Adrenal gland (tissue), 9 donors: ENCODE measurements at regions not wholly inside any gene's neighbourhood (a gene's known extent, or its start where the extent isn't known, plus 50 kb on each side); places are given as distances from the start of the nearest gene placed in this dataset.

Source experiments
- DNase-seq, 7 donors: peaks; one replicate each; pipeline ENCODE4 v3.0.0-alpha.2; 2019 to 2020
- H3K27ac ChIP-seq, 5 donors: fragments of 200-600 bp; sonication (generic) in 4 of 5; 1 replicate in 3 of 5; 2 replicates in 2 of 5; pipeline versions ENCODE4 v1.5.1 to v1.8.0; 2016 to 2020; ENCODE audit warnings: mild to moderate bottlenecking in 1 of 5
- H3K27me3 ChIP-seq: fragments of 200-600 bp; 2 replicates; pipeline ENCODE4 v1.8.0; 2021
- H3K36me3 ChIP-seq, 2 donors: fragments of 200-600 bp; replicated peaks in 1 of 2; 1 replicate in 1 of 2; 2 replicates in 1 of 2; pipeline versions ENCODE4 v1.5.1 to v1.8.0; 2018 to 2022
- H3K4me1 ChIP-seq, 2 donors: fragments of 200-600 bp; replicated peaks in 1 of 2; 1 replicate in 1 of 2; 2 replicates in 1 of 2; pipeline versions ENCODE4 v1.5.1 to v1.8.0; 2018 to 2021
- H3K4me3 ChIP-seq, 4 donors: fragments of 200-600 bp; sonication (generic) in 3 of 4; one replicate each; pipeline ENCODE4 v1.5.1; 2016 to 2018
- H3K9me3 ChIP-seq, 3 donors: fragments of 200-600 bp; sonication (generic) in 1 of 3; replicated peaks in 1 of 3; 1 replicate in 2 of 3; 2 replicates in 1 of 3; pipeline versions ENCODE4 v1.5.1 to v1.8.0; 2016 to 2021
- POLR2A ChIP-seq, 2 donors: fragments of 450-650 bp; IDR thresholded peaks; one replicate each; pipeline ENCODE4 v1.6.1; 2017; ENCODE audit warnings: antibody characterized with exemption in 2 of 2, mild to moderate bottlenecking in 2 of 2, moderate library complexity in 1 of 2
- WGBS, 4 donors: extraction: QIAGEN DNeasy Blood & Tissue Kit in 2 of 4; methylation state at CpG; one replicate each; pipeline versions ENCODE4 v1.1.5 to v1.1.7; 2013 to 2017; 5-methylcytosine and 5-hydroxymethylcytosine counted together
- intact Hi-C, 2 donors: fragments of 100-400 bp; cut with DNase I; formaldehyde crosslinking; loops; one replicate each; pipeline versions ENCODE4 v1.14.1 to v1.15.0; 2022 to 2023
- TF ChIP-seq, protein P1 (sequence below), 6 experiments: fragments of 450-650 bp in 4 of 6; fragments of 200-600 bp in 2 of 6; sonication (generic) in 1 of 6; IDR thresholded peaks; 1 replicate in 5 of 6; 2 replicates in 1 of 6; pipeline versions ENCODE4 v1.5.1 to v1.8.0; 2016 to 2021; ENCODE audit warnings: antibody characterized with exemption in 6 of 6, mild to moderate bottlenecking in 2 of 6, moderate library complexity in 1 of 6
- donor health status: healthy with polysubstance abuse.
- donor health status: Bipolar disorder and iron deficiency.
- donor health status: DM: yes; HTN: yes; CAD: no.
- donor health status: DM: no; HTN: no; CAD: no.
- donor health status: DM: no; HTN: no; CAD: no.

DNA sequence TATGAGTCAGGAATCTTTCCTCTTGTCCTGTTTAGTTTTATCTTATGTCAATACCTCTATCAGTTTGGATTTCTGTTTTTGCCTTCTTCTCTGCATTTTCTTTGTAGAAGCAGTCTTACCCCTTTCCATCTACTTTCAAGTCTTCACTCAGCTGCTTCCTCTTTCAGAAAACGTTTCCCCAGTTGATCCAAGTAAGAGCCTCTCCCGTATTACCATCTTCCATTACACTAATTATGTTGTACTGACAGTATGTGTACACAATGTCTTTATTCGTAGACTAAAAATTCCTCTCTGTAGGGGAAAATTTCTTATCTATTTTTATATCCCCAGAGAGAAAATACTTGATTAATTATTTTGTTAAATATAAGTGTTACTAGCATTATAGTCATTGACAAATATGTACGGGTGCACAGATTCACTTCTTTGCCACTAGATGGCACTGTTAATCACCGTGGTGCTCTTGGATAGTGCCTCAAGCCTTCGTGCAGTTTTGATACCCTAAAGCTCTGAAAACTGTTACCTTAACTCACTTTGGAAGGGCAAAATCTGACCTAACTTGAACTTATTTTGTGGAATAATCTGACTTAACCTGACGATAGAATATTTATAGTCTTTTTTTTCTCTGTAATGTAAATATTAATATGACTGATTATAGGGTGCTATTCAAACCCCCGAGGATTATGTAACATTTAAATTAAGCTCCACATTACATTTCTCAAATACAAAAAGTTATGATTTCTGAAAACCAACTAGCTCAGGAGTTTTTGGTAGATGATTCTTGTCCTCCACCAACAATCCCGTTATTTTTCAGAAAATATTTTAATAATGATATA is 74.2 kb upstream of the POU1F1 start:
- H3K27me3 ChIP-seq = peaks cover 3% of the 10 kb centered on the region
- no peaks in the 10 kb centered on the region for H3K9me3 ChIP-seq
- intact Hi-C loops = loop anchor here in 1 of 2 donors (5.0 to 10.0 kb wide), 2 partner anchors 154 to 652 kb away; no protein-coding TSS in a partner anchor
- H3K27ac ChIP-seq = no peak overlapping the region
- no peaks in the 10 kb centered on the region for H3K4me1 ChIP-seq
- 17 to 19% (median 18%) methylated on average over 9 of the region's 9 CpGs for WGBS, 4 donors
- H3K36me3 ChIP-seq = no peaks in the 10 kb centered on the region
- TF ChIP-seq, protein P1, sequence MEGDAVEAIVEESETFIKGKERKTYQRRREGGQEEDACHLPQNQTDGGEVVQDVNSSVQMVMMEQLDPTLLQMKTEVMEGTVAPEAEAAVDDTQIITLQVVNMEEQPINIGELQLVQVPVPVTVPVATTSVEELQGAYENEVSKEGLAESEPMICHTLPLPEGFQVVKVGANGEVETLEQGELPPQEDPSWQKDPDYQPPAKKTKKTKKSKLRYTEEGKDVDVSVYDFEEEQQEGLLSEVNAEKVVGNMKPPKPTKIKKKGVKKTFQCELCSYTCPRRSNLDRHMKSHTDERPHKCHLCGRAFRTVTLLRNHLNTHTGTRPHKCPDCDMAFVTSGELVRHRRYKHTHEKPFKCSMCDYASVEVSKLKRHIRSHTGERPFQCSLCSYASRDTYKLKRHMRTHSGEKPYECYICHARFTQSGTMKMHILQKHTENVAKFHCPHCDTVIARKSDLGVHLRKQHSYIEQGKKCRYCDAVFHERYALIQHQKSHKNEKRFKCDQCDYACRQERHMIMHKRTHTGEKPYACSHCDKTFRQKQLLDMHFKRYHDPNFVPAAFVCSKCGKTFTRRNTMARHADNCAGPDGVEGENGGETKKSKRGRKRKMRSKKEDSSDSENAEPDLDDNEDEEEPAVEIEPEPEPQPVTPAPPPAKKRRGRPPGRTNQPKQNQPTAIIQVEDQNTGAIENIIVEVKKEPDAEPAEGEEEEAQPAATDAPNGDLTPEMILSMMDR (IDR thresholded peaks at IDR 0.05) = peak; percentile 50 to 94 (median 69)
- TF ChIP-seq POLR2A (IDR thresholded peaks at IDR 0.05) = no peak
- DNase-seq = peak in 3 of 7 donors; percentile 9 to 31 (median 21)
- H3K4me3 ChIP-seq = no peak overlapping the region

DNA sequence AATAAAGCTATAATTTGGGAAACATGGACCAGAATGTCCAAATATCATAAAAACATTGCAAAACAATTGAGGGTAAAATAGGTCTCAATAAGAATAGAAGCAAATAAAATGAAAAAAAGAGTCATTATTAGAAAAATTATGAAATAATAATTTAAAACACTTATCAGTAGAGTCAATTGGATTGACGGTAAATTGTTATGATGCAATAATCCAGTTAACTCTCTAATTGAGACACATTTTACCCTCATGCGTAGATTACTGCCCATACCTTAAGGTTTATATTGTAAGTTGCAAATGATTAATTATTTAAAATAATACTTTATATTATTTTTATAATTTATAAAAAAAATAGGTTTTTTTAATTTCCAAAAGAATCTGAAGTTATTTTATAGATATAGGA is 73.4 kb upstream of the POU1F1 start:
- Histone ChIP-seq H3K27me3 (peaks cover 3% of the 10 kb centered on the region), H3K9me3 (no peaks in the 10 kb centered on the region), H3K4me1 (no peaks in the 10 kb centered on the region), H3K36me3 (no peaks in the 10 kb centered on the region), H3K4me3 (no peak overlapping the region), H3K27ac (no peak overlapping the region)
- TF ChIP-seq, protein P1 (IDR thresholded peaks at IDR 0.05) = no peak
- TF ChIP-seq POLR2A (IDR thresholded peaks at IDR 0.05) = no peak
- intact Hi-C loops = loop anchor here in 1 of 2 donors (5.0 to 10.0 kb wide), 2 partner anchors 155 to 652 kb away; no protein-coding TSS in a partner anchor
- 79 to 91% (median 86%) methylated on average over 2 of the region's 2 CpGs for WGBS, 4 donors
- DNase-seq = no peak

DNA sequence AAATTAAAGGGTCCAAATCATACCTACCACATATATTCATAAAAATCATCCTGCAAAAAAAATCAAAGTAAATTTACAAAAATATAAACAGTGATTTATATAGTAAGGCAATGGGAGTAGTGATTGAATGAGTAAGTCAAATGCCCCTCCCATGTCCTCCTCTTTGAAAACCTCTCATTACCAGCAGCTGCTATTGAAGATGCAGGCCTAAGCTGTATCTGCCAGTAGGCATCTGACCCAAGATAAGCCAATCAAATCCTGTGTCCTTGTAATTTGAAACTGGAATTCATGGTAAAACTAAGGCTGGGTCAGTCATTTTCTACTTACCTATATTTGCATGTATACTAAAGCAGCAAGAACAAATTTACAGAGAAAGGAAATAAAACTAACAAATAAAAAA is 60.4 kb upstream of the POU1F1 start:
- intact Hi-C loops = no loop called here
- Histone ChIP-seq H3K4me1 (no peaks in the 10 kb centered on the region), H3K36me3 (no peaks in the 10 kb centered on the region), H3K4me3 (no peak overlapping the region), H3K27me3 (no peaks in the 10 kb centered on the region), H3K9me3 (no peaks in the 10 kb centered on the region), H3K27ac (no peak overlapping the region)
- TF ChIP-seq, protein P1 (IDR thresholded peaks at IDR 0.05) = no peak
- TF ChIP-seq POLR2A (IDR thresholded peaks at IDR 0.05) = no peak
- DNase-seq = no peak

DNA sequence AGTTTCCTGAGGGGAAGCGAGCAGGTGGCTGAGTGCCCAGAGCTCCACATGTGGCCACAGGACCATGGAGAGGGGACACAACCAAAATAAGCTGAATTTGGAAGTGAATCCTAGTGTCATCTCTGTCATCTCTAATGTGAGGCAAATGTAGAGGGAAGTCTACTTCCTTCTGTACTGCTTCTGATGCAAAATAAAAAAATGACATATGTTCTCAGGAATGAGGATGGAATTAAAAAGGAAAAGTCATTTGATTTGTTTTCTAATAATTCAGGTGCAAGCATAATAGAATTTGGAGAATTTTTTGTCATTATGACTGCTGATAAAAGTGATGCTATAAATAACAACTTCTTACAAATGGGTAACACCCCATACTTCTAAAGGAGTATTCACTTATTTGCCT is 59.5 kb upstream of the POU1F1 start:
- no peak overlapping the region for H3K4me3 ChIP-seq
- no peaks in the 10 kb centered on the region for H3K36me3 ChIP-seq
- no peaks in the 10 kb centered on the region for H3K27me3 ChIP-seq
- H3K27ac ChIP-seq = no peak overlapping the region
- intact Hi-C loops = no loop called here
- DNase-seq = no peak
- 57 to 82% (median 65%) methylated on average over 1 of the region's 1 CpG for WGBS, 4 donors
- H3K9me3 ChIP-seq = no peaks in the 10 kb centered on the region
- TF ChIP-seq, protein P1 (IDR thresholded peaks at IDR 0.05) = no peak
- TF ChIP-seq POLR2A (IDR thresholded peaks at IDR 0.05) = no peak
- H3K4me1 ChIP-seq = no peaks in the 10 kb centered on the region
